Right lobe of liver (tissue), 4 donors: ENCODE measurements at regions not wholly inside any gene's neighbourhood (a gene's known extent, or its start where the extent isn't known, plus 50 kb on each side); places are given as distances from the start of the nearest gene placed in this dataset.

Source experiments
- POLR2A ChIP-seq: fragments of 450-650 bp; IDR thresholded peaks from one replicate; pipeline ENCODE4 v1.6.1; 2017; ENCODE audit warnings: antibody characterized with exemption, mild to moderate bottlenecking
- TF ChIP-seq, protein P1 (sequence below), 4 donors: fragments of 200-600 bp in 3 of 4; fragments of 450-650 bp in 1 of 4; IDR thresholded peaks; one replicate each; pipeline versions ENCODE4 v1.5.1 to v1.8.0; 2016 to 2022; ENCODE audit warnings: antibody characterized with exemption in 4 of 4, mild to moderate bottlenecking in 2 of 4
- donor health status: DM: no; HTN: no; CAD: no.
- donor health status: DM: no; HTN: no; CAD: no.
- donor health status: DM: no; HTN: yes; CAD: no.

DNA sequence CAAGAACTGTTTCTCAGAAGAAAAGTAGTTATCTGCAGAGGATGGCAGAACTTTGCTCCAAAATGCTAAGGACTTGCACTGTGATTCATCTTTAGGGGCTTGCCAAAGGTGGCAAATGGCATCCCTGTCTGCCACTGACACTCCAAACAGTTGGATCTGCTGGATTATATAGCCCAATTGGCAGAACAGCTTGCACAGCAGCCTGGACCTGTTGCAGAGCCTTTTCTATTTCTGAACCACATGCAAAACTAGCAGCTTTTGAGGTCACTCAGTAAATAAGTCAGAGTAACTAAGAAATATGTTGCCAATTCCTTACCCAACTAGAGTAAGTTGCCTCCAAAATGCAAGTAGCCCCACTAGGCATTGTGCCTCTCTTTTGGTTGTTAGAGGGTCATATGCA, 397.5 kb upstream of the NOVA1 start:
- TF ChIP-seq, protein P1, sequence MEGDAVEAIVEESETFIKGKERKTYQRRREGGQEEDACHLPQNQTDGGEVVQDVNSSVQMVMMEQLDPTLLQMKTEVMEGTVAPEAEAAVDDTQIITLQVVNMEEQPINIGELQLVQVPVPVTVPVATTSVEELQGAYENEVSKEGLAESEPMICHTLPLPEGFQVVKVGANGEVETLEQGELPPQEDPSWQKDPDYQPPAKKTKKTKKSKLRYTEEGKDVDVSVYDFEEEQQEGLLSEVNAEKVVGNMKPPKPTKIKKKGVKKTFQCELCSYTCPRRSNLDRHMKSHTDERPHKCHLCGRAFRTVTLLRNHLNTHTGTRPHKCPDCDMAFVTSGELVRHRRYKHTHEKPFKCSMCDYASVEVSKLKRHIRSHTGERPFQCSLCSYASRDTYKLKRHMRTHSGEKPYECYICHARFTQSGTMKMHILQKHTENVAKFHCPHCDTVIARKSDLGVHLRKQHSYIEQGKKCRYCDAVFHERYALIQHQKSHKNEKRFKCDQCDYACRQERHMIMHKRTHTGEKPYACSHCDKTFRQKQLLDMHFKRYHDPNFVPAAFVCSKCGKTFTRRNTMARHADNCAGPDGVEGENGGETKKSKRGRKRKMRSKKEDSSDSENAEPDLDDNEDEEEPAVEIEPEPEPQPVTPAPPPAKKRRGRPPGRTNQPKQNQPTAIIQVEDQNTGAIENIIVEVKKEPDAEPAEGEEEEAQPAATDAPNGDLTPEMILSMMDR (IDR thresholded peaks at IDR 0.05): no peak
- TF ChIP-seq POLR2A: no peak
